Esophagus (tissue), 2 donors: ENCODE measurements at regions not wholly inside any gene's neighbourhood (a gene's known extent, or its start where the extent isn't known, plus 50 kb on each side); places are given as distances from the start of the nearest gene placed in this dataset.

Source experiments
- H3K27ac ChIP-seq, 2 donors: one replicate each; pipeline ENCODE4 v1.5.1; 2013; ENCODE audit warnings: low read depth in 2 of 2, mild to moderate bottlenecking in 2 of 2, inconsistent platforms in 1 of 2, low read length in 1 of 2, moderate library complexity in 1 of 2
- H3K27me3 ChIP-seq, 2 donors: one replicate each; pipeline ENCODE4 v1.6.1; 2013; ENCODE audit warnings: low read length in 2 of 2, control low read depth in 1 of 2, mild to moderate bottlenecking in 1 of 2; ENCODE audit not compliant: insufficient read depth in 2 of 2, control insufficient read depth in 1 of 2
- H3K36me3 ChIP-seq, 2 donors: one replicate each; pipeline ENCODE4 v1.6.1; 2013; ENCODE audit warnings: low read length in 1 of 2; ENCODE audit not compliant: control insufficient read depth in 2 of 2, insufficient read depth in 2 of 2
- H3K4me1 ChIP-seq, 2 donors: one replicate each; pipeline ENCODE4 v1.6.1; 2013; ENCODE audit warnings: low read length in 1 of 2; ENCODE audit not compliant: control insufficient read depth in 2 of 2, insufficient read depth in 2 of 2
- H3K4me3 ChIP-seq, 2 donors: one replicate each; pipeline ENCODE4 v1.5.1; 2013; ENCODE audit warnings: low read length in 2 of 2, mild to moderate bottlenecking in 2 of 2, low read depth in 1 of 2, moderate library complexity in 1 of 2
- H3K9me3 ChIP-seq, 2 donors: one replicate each; pipeline ENCODE4 v1.6.1; 2013; ENCODE audit warnings: mild to moderate bottlenecking in 2 of 2, low read depth in 1 of 2, low read length in 1 of 2, moderate library complexity in 1 of 2; ENCODE audit not compliant: control insufficient read depth in 2 of 2, insufficient read depth in 1 of 2
- WGBS, 2 donors: extraction: QIAGEN DNeasy Blood & Tissue Kit; methylation state at CpG; one replicate each; pipeline ENCODE4 v1.1.7; 2013; 5-methylcytosine and 5-hydroxymethylcytosine counted together
- donor health status: healthy with polysubstance abuse.
- donor health status: Bipolar disorder and iron deficiency.

DNA sequence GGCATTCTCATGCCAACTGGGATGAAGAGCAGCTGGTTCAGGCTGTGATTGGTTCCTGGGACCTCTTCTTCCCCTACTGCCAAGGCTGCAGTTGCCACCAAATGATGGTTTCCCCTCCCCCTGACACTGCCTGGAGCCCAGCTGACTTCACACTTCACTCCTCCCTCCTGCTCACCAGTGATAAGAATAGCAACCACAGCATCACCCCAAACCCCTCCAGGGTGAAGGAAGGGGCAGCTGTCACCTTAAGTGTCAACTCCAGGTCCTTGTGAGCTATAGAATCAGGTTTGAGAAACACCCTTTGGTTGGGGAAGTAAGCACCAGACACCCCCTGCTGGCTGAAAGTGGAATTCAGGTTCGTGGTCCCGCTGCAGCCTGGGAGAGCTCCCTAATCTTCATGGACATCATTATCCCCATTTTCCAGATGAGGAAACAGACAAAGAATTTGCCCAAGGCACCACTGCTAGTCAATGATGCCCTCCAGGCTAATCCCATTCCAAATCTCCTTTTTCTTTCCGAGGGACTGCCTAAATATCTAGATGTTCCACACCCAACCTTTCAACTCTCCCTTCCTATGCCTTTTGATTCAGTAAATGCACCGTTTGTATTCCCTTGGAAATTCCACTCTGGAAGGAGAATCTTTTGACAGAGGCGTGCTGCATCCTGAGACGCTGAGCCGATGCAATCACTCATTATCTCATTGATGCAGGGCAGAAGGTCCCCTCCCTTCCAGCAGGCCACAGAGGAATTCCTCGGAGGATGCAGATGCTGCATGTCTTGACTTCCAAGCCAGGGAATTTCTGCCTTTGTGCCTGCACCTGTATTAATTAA lies 50.6 kb upstream of the UQCRFS1 start:
- Histone ChIP-seq H3K4me3 (no peak overlapping the region), H3K9me3 (no peaks in the 10 kb centered on the region), H3K27ac (no peak overlapping the region), H3K27me3 (no peaks in the 10 kb centered on the region), H3K36me3 (no peaks in the 10 kb centered on the region), H3K4me1 (no peaks in the 10 kb centered on the region)
- 14 to 23% methylated on average over 8 of the region's 8 CpGs for WGBS, 2 donors

GRCh38 chr19:29264897-29265296 lies 51.9 kb upstream of the UQCRFS1 start:
- no peaks in the 10 kb centered on the region for H3K36me3 ChIP-seq
- 90 to 94% methylated on average over 7 of the region's 7 CpGs for WGBS, 2 donors

DNA sequence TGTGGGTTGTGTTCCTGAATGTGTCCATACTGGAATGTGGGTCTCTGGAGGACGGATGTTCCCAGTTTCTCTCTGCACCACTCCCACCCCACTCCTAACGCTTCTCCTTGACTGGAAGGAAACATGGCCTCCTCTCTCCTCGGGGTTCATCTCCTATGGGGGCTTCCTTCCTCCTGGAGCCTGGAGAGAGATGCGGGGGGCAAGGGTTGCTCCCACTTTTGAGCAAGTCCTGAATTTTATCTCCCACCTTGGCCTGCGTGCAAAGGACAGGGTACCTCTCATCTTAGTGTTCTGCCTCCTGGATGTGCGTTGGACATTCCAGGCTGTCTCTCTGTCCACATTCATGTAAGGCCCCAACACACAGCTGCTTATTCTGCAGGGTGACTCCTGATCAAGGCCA lies 52.5 kb upstream of the UQCRFS1 start:
- 78 to 82% methylated on average over 6 of the region's 6 CpGs for WGBS, 2 donors
- Histone ChIP-seq H3K27me3 (no peaks in the 10 kb centered on the region), H3K4me1 (no peaks in the 10 kb centered on the region)

More at GRCh38 chr19:29264897-29265296, 51.9 kb upstream of the UQCRFS1 start:
- no peak overlapping the region for H3K4me3 ChIP-seq
- no peaks in the 10 kb centered on the region for H3K4me1 ChIP-seq
- no peak overlapping the region for H3K27ac ChIP-seq
- H3K9me3 ChIP-seq: no peaks in the 10 kb centered on the region
- no peaks in the 10 kb centered on the region for H3K27me3 ChIP-seq

DNA sequence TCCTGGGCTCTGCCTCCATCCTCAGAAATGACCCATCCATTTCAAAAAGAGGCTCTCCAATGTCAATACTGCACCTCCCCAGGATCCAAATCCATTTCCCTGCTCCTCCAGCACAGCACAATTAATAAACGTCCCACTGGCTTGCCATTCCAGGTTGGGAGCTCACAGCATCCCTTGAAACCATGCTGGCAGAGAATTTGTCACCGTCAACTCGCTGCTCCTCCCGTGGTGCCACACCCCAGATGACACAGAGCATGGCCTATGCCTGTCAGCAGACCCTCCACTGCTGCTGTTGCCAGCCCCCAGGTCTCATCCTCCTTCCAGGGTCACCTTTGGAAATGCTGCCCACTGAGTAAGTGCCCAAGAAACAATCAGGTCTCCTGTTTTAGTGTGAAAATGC lies 53.0 kb upstream of the UQCRFS1 start:
- no peaks in the 10 kb centered on the region for H3K9me3 ChIP-seq
- H3K4me3 ChIP-seq: no peak overlapping the region
- no peaks in the 10 kb centered on the region for H3K4me1 ChIP-seq
- H3K27me3 ChIP-seq: no peaks in the 10 kb centered on the region
- WGBS, 2 donors: 39 to 40% methylated on average over 4 of the region's 4 CpGs
- no peaks in the 10 kb centered on the region for H3K36me3 ChIP-seq
- H3K27ac ChIP-seq: no peak overlapping the region

More for the DNA sequence above, 52.5 kb upstream of the UQCRFS1 start:
- Histone ChIP-seq H3K36me3 (no peaks in the 10 kb centered on the region), H3K4me3 (no peak overlapping the region), H3K9me3 (no peaks in the 10 kb centered on the region), H3K27ac (no peak overlapping the region)

- Histone ChIP-seq H3K27me3 (no peaks in the 10 kb centered on the region), H3K4me1 (no peaks in the 10 kb centered on the region), H3K9me3 (no peaks in the 10 kb centered on the region), H3K36me3 (no peaks in the 10 kb centered on the region), H3K27ac (no peak overlapping the region), H3K4me3 (no peak overlapping the region)
- 80 to 81% methylated on average over 4 of the region's 4 CpGs for WGBS, 2 donors
These were observed 53.7 kb upstream of the UQCRFS1 start for GRCh38 chr19:29266603-29267002.

- Histone ChIP-seq H3K27ac (no peak overlapping the region), H3K36me3 (no peaks in the 10 kb centered on the region), H3K4me3 (no peak overlapping the region), H3K9me3 (no peaks in the 10 kb centered on the region), H3K27me3 (no peaks in the 10 kb centered on the region), H3K4me1 (no peaks in the 10 kb centered on the region)
- WGBS, 2 donors: 79 to 81% methylated on average over 8 of the region's 8 CpGs
These were observed 54.8 kb upstream of the UQCRFS1 start for GRCh38 chr19:29267701-29268100.

DNA sequence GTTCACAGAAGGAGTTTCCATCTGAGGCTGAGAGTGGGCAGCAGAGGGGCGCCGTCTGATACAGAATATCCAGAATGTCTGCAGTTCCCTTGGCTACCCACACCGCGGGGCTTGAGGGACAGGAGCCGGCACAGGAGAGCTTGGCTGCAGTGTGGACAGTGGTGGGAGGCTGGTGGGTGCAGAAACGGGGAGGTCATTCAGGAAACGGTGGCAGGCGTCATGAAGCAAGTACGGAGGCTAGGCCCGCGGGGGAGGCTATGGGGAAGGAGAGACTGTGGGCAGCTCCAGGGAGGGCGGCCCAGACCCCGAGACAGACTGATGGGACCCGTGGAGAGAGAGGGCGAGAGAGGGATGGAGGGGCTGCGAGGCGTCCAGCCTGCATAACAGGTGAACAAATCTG lies 55.2 kb upstream of the UQCRFS1 start:
- no peaks in the 10 kb centered on the region for H3K9me3 ChIP-seq
- no peak overlapping the region for H3K4me3 ChIP-seq
- H3K27me3 ChIP-seq: no peaks in the 10 kb centered on the region
- no peak overlapping the region for H3K27ac ChIP-seq
- H3K36me3 ChIP-seq: no peaks in the 10 kb centered on the region
- no peaks in the 10 kb centered on the region for H3K4me1 ChIP-seq
- 80 to 83% methylated on average over 17 of the region's 17 CpGs for WGBS, 2 donors

- Histone ChIP-seq H3K4me1 (no peaks in the 10 kb centered on the region), H3K9me3 (no peaks in the 10 kb centered on the region), H3K27me3 (no peaks in the 10 kb centered on the region), H3K27ac (no peak overlapping the region), H3K36me3 (no peaks in the 10 kb centered on the region), H3K4me3 (no peak overlapping the region)
- WGBS, 2 donors: 46 to 47% methylated on average over 25 of the region's 25 CpGs
These were observed 55.9 kb upstream of the UQCRFS1 start for GRCh38 chr19:29268721-29269393.

DNA sequence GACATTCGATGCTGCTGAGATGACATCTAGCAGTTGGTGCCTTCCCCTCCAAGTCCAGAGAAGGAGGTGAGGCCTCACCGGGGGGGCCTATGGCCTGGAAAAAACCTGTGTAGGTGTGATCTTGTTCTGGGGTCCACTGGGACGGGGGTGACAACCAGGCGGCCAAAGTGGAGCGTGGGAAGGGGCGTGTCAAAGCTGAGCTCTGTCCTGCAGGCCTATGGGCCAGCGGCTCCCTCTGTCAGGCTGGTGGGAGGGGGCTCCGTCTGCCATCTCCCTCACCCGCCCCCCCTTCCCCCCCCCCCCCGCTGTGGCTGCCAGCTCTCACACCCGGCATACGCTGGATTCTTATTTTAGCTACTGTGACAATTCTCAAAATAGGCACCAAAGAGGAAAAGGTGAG lies 56.7 kb upstream of the UQCRFS1 start:
- H3K4me1 ChIP-seq: no peaks in the 10 kb centered on the region
- no peaks in the 10 kb centered on the region for H3K9me3 ChIP-seq
- no peaks in the 10 kb centered on the region for H3K36me3 ChIP-seq
- no peaks in the 10 kb centered on the region for H3K27me3 ChIP-seq
- 55 to 61% methylated on average over 8 to 10 of the region's 12 CpGs for WGBS, 2 donors
- H3K27ac ChIP-seq: no peak overlapping the region
- no peak overlapping the region for H3K4me3 ChIP-seq

DNA sequence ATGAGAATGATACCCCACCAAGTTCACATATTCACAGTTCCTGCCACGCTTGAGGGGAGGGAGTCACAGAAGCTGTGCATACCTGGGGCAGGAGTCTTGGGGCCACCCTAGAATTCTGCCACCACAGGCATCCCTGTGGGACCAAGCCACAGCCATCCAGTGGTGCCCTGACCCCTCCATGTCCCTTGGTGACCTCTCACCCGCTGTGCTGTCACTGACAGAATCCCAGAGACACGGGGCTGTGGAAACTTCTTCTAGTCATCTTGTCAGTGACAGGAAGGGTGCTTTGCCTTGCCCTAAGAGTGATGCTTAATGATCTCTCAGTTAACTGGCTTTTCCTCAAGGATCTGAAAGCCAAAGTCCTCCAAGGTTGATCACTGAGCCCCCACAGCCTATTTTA lies 58.4 kb upstream of the UQCRFS1 start:
- no peaks in the 10 kb centered on the region for H3K4me1 ChIP-seq
- H3K4me3 ChIP-seq: no peak overlapping the region
- no peaks in the 10 kb centered on the region for H3K27me3 ChIP-seq
- H3K36me3 ChIP-seq: no peaks in the 10 kb centered on the region
- WGBS, 2 donors: 82 to 91% methylated on average over 3 of the region's 3 CpGs
- H3K27ac ChIP-seq: no peak overlapping the region
- no peaks in the 10 kb centered on the region for H3K9me3 ChIP-seq
